ENCODE measurements at regions not wholly inside any gene's neighbourhood (a gene's known extent, or its start where the extent isn't known, plus 50 kb on each side); places are given as distances from the start of the nearest gene placed in this dataset.
"Not testable (repeated sequence)": the region's sequence is repeated elsewhere in the genome, so short reads cannot be mapped to it uniquely, and the experiment has no call there.

DNA sequence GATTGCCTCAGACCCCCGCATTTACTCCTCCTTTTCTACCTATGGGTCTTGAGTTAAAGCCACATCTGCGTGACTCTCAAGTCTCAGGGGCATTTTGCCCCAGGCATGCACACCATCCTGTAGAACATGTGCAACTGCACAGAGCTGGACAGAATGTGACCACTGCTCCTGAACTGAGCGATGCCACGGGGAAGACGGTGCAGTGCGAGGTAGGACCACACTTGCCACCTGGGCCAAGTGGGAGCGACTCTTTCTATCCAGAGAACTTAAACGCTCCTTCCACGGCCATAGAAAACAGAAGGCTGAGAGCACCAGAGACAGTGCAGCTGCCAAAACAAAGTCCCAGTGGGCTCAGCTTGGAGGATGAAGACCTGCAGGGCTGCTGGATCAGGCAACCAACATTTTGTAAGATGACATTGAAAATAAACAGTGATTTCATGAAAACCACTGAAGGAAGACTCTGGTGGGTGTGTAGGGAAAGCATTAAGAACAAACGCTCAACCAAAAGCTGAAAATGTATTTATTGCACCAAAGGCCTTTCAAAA is 149.0 kb upstream of the HDAC4 start:
- no peak for DNase-seq (ENCODE audit: low read depth, low spot score)
- CTCF ChIA-PET, result no interaction called here
- TF ChIP-seq, protein P1, sequence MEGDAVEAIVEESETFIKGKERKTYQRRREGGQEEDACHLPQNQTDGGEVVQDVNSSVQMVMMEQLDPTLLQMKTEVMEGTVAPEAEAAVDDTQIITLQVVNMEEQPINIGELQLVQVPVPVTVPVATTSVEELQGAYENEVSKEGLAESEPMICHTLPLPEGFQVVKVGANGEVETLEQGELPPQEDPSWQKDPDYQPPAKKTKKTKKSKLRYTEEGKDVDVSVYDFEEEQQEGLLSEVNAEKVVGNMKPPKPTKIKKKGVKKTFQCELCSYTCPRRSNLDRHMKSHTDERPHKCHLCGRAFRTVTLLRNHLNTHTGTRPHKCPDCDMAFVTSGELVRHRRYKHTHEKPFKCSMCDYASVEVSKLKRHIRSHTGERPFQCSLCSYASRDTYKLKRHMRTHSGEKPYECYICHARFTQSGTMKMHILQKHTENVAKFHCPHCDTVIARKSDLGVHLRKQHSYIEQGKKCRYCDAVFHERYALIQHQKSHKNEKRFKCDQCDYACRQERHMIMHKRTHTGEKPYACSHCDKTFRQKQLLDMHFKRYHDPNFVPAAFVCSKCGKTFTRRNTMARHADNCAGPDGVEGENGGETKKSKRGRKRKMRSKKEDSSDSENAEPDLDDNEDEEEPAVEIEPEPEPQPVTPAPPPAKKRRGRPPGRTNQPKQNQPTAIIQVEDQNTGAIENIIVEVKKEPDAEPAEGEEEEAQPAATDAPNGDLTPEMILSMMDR (IDR thresholded peaks at IDR 0.05; ENCODE audit: insufficient read depth, low read length, missing control alignments), result no peak
- POLR2A ChIA-PET, result no interaction called here
- no peak overlapping the region for H3K4me3 ChIP-seq (ENCODE audit: low read depth, low read length)

DNA sequence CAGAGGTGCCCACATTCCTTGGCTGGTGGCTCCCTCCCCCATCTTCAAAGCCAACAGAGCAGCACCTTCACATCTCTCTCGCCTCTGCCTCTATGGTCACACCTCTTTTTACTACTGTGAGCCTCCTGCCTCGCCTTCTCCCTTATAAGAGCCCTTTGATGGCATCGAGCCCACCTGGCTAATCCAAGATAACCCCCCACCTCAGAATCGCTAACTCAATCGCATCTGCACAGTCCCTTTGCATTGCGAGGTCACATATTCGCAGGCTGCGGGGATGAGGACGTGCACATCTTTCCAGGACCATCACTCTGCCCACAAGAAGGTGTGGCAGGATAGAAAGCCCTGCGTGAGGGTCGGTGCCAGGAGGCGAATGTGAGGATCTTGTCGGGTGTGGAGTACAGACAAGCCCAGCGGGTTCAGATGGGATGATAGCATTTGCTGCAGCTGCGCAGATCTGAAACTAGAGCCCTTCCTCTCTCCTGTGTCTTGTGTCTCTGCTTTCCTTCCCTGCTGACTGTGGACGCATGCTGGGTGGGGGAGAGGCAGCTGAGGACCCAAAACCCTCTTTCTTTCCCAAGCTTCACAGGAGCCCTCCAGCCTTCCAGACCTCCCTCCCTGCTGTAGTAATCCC is 148.3 kb upstream of the HDAC4 start:
- ChIA-PET POLR2A (no interaction called here), CTCF (no interaction called here)
- TF ChIP-seq, protein P1 (IDR thresholded peaks at IDR 0.05; ENCODE audit: insufficient read depth, low read length, missing control alignments), result no peak

DNA sequence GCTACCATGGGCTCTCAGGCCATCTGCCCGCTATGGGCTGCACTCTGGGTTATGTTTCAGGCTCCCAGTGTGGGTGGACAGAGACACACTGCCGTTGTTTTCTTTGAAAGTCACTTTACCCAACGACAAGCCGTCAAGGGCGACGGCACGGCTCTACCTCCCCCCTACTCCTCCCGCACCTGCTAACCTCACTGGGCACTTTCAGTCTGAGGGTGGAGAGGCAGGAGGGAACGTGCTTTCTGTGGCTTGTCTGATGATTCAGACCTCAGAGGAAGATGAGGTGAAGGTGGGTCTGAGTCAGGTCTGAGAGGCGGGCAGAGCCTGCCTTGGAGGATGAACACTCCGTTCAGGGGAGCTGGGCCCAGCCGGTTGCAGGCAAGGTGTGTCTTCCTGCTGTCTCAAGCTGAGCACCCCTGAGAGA is 147.6 kb upstream of the HDAC4 start:
- DNase-seq (ENCODE audit: low read depth, low spot score), result no peak

More for the DNA sequence above, 148.3 kb upstream of the HDAC4 start:
- H3K4me3 ChIP-seq (ENCODE audit: low read depth, low read length), result no peak overlapping the region
- no peak for DNase-seq (ENCODE audit: low read depth, low spot score)

DNA sequence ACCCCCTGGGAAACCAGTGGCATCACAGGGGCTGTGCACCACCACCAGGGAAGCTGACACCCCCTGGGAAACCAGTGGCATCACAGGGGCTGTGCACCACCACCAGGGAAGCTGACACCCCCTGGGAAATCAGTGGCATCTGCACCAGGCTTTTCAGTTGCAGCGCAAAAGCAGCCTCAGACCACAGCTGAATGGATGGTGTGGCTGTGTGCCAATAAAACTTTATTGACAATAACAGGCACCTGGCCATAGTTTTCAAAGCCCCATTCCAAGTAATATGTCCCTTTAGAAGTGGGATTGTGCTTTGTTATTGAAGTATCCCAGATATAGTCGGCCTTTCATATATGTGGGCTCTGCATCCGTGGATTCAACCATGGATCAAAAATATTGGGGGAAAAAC is 146.3 kb upstream of the HDAC4 start:
- H3K4me3 ChIP-seq (ENCODE audit: low read depth, low read length); POLR2A ChIA-PET; CTCF ChIA-PET; DNase-seq (ENCODE audit: low read depth, low spot score): not testable (repeated sequence)

More for the DNA sequence above, 147.6 kb upstream of the HDAC4 start:
- POLR2A ChIA-PET, result no interaction called here
- CTCF ChIA-PET, result no interaction called here
- TF ChIP-seq, protein P1 (IDR thresholded peaks at IDR 0.05; ENCODE audit: insufficient read depth, low read length, missing control alignments), result no peak
- H3K4me3 ChIP-seq (ENCODE audit: low read depth, low read length), result no peak overlapping the region

DNA sequence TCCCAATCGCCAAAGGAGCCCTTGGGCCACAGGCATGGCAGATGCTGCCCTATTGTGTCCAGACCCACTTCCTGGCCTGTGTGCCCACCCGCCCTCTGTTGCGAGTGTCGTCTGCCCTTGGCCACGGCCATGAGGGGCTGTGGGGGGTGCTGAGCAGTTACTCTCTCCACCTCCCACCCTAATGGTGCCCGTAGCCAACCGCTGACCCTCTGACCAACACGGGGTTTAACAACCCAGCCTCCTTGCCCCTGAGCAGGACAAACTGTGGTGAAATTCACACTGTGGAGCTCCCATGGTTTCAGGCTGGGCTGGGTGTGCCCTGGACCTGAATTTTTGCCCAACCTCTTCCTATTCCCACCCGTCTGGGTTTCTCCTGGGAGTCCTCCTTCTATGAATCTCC is 145.7 kb upstream of the HDAC4 start:
- CTCF ChIA-PET, result no interaction called here
- TF ChIP-seq, protein P1 (IDR thresholded peaks at IDR 0.05; ENCODE audit: insufficient read depth, low read length, missing control alignments), result no peak
- POLR2A ChIA-PET, result no interaction called here

DNA sequence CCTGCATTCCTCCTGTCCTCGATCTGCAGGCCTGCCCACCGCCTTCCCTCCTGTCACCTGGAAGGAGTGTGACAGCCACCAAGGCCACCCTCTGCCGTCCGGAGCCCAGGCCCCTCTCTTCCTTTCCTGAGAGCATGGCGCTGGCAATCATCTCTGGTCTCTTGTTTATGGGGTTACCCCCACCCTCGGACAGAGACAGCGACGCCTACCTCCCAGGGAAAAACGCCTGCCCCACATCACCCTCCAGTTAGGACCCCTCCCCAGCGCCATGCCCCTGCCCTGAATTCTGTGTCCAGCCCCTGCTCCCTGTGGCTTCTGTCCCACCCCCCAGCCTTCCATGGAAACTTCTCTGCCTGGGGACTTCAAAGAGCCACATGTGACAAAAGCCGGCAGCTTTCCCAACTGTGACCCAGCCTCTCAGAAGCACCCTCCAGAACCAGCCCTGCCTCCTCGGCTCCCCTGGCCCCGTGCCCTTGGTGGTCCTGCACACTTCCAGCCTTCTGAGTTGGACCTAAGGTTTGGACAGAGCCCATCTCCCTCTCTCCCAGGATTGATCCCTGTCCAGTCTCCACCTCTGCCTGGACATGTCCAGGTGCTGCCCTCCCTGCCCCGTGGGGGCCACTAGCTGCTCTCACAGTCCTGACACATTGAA is 145.0 kb upstream of the HDAC4 start:
- H3K4me3 ChIP-seq (ENCODE audit: low read depth, low read length), result no peak overlapping the region
- TF ChIP-seq, protein P1 (IDR thresholded peaks at IDR 0.05; ENCODE audit: insufficient read depth, low read length, missing control alignments), result no peak
- DNase-seq (ENCODE audit: low read depth, low spot score), result no peak
- ChIA-PET POLR2A (no interaction called here), CTCF (no interaction called here)

More for the DNA sequence above, 145.7 kb upstream of the HDAC4 start:
- DNase-seq (ENCODE audit: low read depth, low spot score), result no peak
- no peak overlapping the region for H3K4me3 ChIP-seq (ENCODE audit: low read depth, low read length)
